CD4-positive, alpha-beta memory T cell (primary cell): ENCODE measurements at regions not wholly inside any gene's neighbourhood (a gene's known extent, or its start where the extent isn't known, plus 50 kb on each side); places are given as distances from the start of the nearest gene placed in this dataset.
"Not testable (repeated sequence)": the region's sequence is repeated elsewhere in the genome, so short reads cannot be mapped to it uniquely, and the experiment has no call there.

Source experiments
- CTCF ChIA-PET: fragments of 350-600 bp; sonication (Branson Sonifier 250); formaldehyde crosslinking; loops from one replicate; lab custom pipeline; 2021; ENCODE audit warnings: inconsistent platforms; ENCODE audit not compliant: partially characterized antibody; lab: Charles Lee
- POLR2A ChIA-PET: fragments of 350-600 bp; sonication (Branson Sonifier 250); formaldehyde crosslinking; loops from one replicate; lab custom pipeline; 2021; ENCODE audit not compliant: partially characterized antibody; lab: Charles Lee
- DNase-seq, 5 donors: peaks; one replicate each; pipeline versions ENCODE4 v3.0.0 to v3.0.0-alpha.2; 2020 to 2022; ENCODE audit warnings: mixed read lengths in 1 of 5
- H3K27ac ChIP-seq: one replicate; pipeline ENCODE4 v1.7.0; 2013; ENCODE audit warnings: low read depth, low read length
- H3K27me3 ChIP-seq: 2 replicates; pipeline ENCODE4 v1.7.0; 2013; ENCODE audit warnings: mild to moderate bottlenecking, low read length, moderate library complexity; ENCODE audit not compliant: insufficient read depth
- H3K36me3 ChIP-seq: 2 replicates; pipeline ENCODE4 v1.7.0; 2013; ENCODE audit warnings: mild to moderate bottlenecking, low read length, moderate library complexity; ENCODE audit not compliant: insufficient read depth
- H3K4me1 ChIP-seq: 2 replicates; pipeline ENCODE4 v1.7.0; 2013; ENCODE audit warnings: mild to moderate bottlenecking, low read length, moderate library complexity; ENCODE audit not compliant: insufficient read depth
- H3K4me3 ChIP-seq, 2 donors: one replicate each; pipeline ENCODE4 v1.7.0; 2013; ENCODE audit warnings: low read length in 2 of 2, mild to moderate bottlenecking in 1 of 2
- H3K9me3 ChIP-seq, 2 donors: one replicate each; pipeline ENCODE4 v1.7.0; 2013; ENCODE audit warnings: low read length in 2 of 2, control low read depth in 1 of 2; ENCODE audit not compliant: control insufficient read depth in 1 of 2
- H3K27ac Mint-ChIP-seq, 7 donors: one replicate each; pipeline ENCODE4 v1.8.0; 2020 to 2021; ENCODE audit warnings: mixed read lengths in 7 of 7, mild to moderate bottlenecking in 6 of 7, inconsistent platforms in 3 of 7, moderate library complexity in 3 of 7
- H3K27me3 Mint-ChIP-seq, 2 donors: one replicate each; pipeline ENCODE4 v1.8.0; 2020 to 2021; ENCODE audit warnings: mixed read lengths in 2 of 2
- H3K36me3 Mint-ChIP-seq, 2 donors: one replicate each; pipeline ENCODE4 v1.8.0; 2020 to 2021; ENCODE audit warnings: mixed read lengths in 2 of 2, inconsistent platforms in 1 of 2, mild to moderate bottlenecking in 1 of 2
- H3K4me1 Mint-ChIP-seq, 4 donors: one replicate each; pipeline ENCODE4 v1.8.0; 2020 to 2021; ENCODE audit warnings: mixed read lengths in 4 of 4, mild to moderate bottlenecking in 1 of 4
- H3K4me3 Mint-ChIP-seq, 8 donors: one replicate each; pipeline ENCODE4 v1.8.0; 2020 to 2021; ENCODE audit warnings: mixed read lengths in 8 of 8, mild to moderate bottlenecking in 7 of 8, moderate library complexity in 6 of 8, inconsistent platforms in 3 of 8
- H3K9me3 Mint-ChIP-seq, 8 donors: one replicate each; pipeline ENCODE4 v1.8.0; 2020 to 2021; ENCODE audit warnings: mixed read lengths in 8 of 8, mild to moderate bottlenecking in 5 of 8, inconsistent platforms in 3 of 8, moderate library complexity in 1 of 8
- intact Hi-C: fragments of 100-400 bp; cut with micrococcal nuclease; formaldehyde crosslinking; loops from one replicate; pipeline ENCODE4 v1.15.1; 2023

- peaks cover 6 to 13% (median 9%) of the 10 kb centered on the region in 4 donors for H3K4me1 Mint-ChIP-seq
- DNase-seq, H3K9me3 Mint-ChIP-seq, H3K4me3 Mint-ChIP-seq, H3K4me3 ChIP-seq, H3K36me3 ChIP-seq, H3K4me1 ChIP-seq, H3K27ac Mint-ChIP-seq, CTCF ChIA-PET, H3K27me3 Mint-ChIP-seq, intact Hi-C loops, H3K36me3 Mint-ChIP-seq, H3K27ac ChIP-seq, H3K9me3 ChIP-seq, POLR2A ChIA-PET, H3K27me3 ChIP-seq: not testable (repeated sequence)
These were observed 160.4 kb upstream of the NOTCH2NLA start for GRCh38 chr1:146389178-146389577.

DNA sequence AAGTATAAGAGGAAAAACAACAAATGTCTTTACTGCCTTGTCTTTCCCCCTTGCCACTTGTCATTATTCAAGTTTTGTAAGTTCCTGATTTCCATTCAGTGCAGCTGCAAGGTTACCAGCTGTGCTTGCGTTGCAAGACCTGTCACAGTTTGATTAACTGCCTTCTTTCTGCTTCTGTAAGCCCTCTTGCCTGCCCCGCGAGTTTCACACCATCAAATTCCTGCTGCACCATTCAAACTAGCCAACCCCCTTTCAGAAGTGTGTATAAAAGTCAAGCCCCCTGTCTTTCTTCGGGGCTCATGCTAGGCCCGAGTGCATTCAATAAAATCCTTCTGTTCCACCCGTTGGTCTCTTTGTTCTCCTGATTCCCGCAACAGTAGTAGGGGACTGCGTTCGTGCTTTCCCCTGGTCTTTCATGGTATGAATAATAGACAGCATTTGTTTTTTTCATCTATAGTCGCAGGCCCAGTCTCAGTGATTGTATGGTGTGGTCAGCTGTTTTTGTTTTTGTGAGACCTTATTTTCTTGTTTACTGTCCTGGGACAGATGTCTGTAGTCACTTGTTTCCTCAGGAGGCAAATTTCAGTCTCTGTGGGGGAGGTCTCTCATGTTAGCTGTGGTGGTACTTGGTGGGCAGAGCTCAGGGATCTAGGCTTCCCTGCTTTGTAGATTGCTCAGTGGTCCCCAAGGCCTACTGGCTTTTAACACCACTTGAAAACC lies 159.1 kb upstream of the NOTCH2NLA start:
- Mint-ChIP-seq H3K27ac (peak overlapping the region; percentile 97 to 100 (median 100)), H3K4me3 (peak overlapping the region; percentile 95 to 99 (median 97)), H3K4me1 (peaks cover 6 to 13% (median 9%) of the 10 kb centered on the region in 4 donors)
- H3K9me3 ChIP-seq, H3K27me3 Mint-ChIP-seq, H3K27me3 ChIP-seq, H3K4me1 ChIP-seq, H3K36me3 ChIP-seq, CTCF ChIA-PET, intact Hi-C loops, H3K36me3 Mint-ChIP-seq, H3K9me3 Mint-ChIP-seq: not testable (repeated sequence)
- Histone ChIP-seq H3K27ac (peak overlapping the region; percentile 74), H3K4me3 (peak overlapping the region in 1 of 2 donors; percentile 50)
- POLR2A ChIA-PET, result interaction anchor here (1.2 kb wide), 1 partner anchor 11 kb away, joined by 19 read pairs; no protein-coding TSS in a partner anchor
- DNase-seq, result peak in 1 of 5 donors; percentile 22

DNA sequence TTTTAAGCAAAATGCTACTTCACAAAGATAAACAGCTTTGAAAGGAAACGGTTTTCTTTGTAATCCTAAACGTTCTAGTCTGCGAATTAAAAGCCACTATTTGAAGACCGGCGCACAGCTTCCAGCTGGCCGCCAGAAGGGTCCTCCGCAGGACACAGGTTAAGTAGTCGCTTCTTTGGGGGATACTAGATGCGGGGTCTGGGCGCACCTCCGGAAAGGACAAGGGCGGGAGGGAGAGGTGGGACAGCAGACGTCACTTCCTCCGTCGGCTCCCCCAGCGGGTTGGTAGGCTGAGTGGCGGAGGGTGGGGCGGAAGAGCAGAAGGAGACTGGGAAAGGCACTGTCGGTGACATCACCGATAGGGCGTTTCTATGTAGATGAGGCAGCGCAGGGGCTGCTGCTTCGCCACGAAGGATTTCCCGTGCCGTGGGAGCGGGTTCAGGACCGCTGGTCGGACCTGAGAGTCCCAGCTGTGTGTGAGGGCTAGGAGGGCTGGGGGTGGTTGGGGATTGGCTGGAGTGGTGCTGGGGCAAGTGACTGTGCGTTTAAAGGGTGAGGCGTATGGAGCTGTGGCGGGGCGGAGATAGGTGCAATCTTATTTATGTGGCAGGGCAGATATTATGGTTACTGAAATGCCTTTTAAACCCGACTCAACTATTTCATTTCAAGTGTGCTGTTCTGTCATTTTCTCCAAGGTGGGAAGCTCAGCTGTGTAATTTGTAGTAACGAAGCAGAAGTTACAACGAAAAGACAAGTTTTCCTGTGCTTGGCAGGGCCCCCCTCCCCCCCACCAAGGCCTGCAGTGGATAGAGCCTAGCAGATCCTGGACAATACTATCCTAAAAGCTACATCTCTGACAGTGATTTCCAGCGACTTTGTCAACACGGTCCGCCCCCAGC lies 158.3 kb upstream of the NOTCH2NLA start:
- peak; percentile 73 to 83 (median 81) for DNase-seq
- CTCF ChIA-PET, H3K36me3 ChIP-seq, H3K27me3 Mint-ChIP-seq, H3K27me3 ChIP-seq, H3K9me3 ChIP-seq, H3K4me1 ChIP-seq, intact Hi-C loops, H3K36me3 Mint-ChIP-seq, H3K9me3 Mint-ChIP-seq: not testable (repeated sequence)
- POLR2A ChIA-PET, result interaction anchor here (0.7 to 1.2 kb wide), 2 partner anchors 10 to 1841 kb away, joined by 4 to 19 read pairs; no protein-coding TSS in a partner anchor
- peak overlapping the region; percentile 97 to 100 (median 100) for H3K27ac Mint-ChIP-seq
- H3K4me3 ChIP-seq, result peak overlapping the region in 1 of 2 donors; percentile 50
- H3K27ac ChIP-seq, result peak overlapping the region; percentile 74
- peaks cover 6 to 13% (median 9%) of the 10 kb centered on the region in 4 donors for H3K4me1 Mint-ChIP-seq
- peak overlapping the region; percentile 95 to 99 (median 97) for H3K4me3 Mint-ChIP-seq

DNA sequence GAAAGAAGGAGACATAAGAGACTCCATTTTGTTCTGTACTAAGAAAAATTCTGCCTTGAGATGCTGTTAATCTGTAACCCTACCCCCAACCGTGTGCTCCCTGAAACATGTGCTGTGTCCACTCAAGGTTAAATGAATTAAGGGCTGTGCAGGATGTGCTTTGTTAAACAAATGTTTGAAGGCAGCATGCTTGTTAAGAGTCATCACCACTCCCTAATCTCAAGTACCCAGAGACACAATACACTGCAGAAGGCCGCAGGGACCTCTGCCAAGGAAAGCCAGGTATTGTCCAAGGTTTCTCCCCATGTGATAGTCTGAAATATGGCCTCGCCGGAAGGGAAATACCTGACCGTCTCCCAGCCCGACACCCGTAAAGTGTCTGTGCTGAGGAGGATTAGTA lies 152.4 kb upstream of the NOTCH2NLA start:
- H3K36me3 Mint-ChIP-seq, H3K9me3 ChIP-seq, H3K4me3 Mint-ChIP-seq, H3K27ac ChIP-seq, H3K36me3 ChIP-seq, intact Hi-C loops, H3K9me3 Mint-ChIP-seq, CTCF ChIA-PET, H3K4me3 ChIP-seq, H3K27ac Mint-ChIP-seq, DNase-seq, H3K4me1 ChIP-seq, H3K27me3 ChIP-seq, H3K27me3 Mint-ChIP-seq, POLR2A ChIA-PET: not testable (repeated sequence)
- peaks cover 3 to 16% (median 6%) of the 10 kb centered on the region in 4 donors for H3K4me1 Mint-ChIP-seq

GRCh38 chr1:146376708-146377496 lies 148.1 kb upstream of the NOTCH2NLA start:
- Mint-ChIP-seq H3K27ac (peak overlapping the region; percentile 95 to 99 (median 99)), H3K4me1 (peaks cover 5 to 17% (median 9%) of the 10 kb centered on the region in 4 donors), H3K4me3 (peak overlapping the region; percentile 80 to 98 (median 90))
- H3K36me3 ChIP-seq, H3K36me3 Mint-ChIP-seq, H3K9me3 Mint-ChIP-seq, intact Hi-C loops, H3K27me3 ChIP-seq, H3K9me3 ChIP-seq, H3K27me3 Mint-ChIP-seq, CTCF ChIA-PET, H3K4me1 ChIP-seq: not testable (repeated sequence)
- Histone ChIP-seq H3K4me3 (peak overlapping the region; percentile 57 to 64), H3K27ac (peak overlapping the region; percentile 80)
- peak; percentile 78 to 92 (median 83) for DNase-seq
- POLR2A ChIA-PET, result interaction anchor here (1.0 to 2.2 kb wide), 4 partner anchors 9 to 24 kb away, joined by 3 to 19 read pairs (median 7); no protein-coding TSS in a partner anchor

DNA sequence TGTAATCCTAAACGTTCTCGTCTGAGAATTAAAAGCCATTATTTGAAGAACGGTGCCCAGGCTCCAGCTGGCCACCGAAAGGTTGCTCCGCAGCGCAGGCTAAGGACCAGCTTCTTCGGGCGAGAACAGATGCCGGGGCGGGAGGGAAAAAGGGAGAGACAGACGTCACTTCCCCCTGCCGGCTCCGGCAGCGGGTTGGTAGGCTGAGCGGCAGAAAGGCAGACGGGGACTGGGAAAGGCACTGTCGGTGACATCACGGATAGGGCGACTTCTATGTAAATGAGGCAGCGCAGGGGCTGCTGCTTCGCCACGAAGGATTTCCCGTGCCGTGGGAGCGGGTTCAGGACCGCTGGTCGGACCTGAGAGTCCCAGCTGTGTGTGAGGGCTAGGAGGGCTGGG lies 147.5 kb upstream of the NOTCH2NLA start:
- peaks cover 5 to 17% (median 9%) of the 10 kb centered on the region in 4 donors for H3K4me1 Mint-ChIP-seq
- H3K9me3 ChIP-seq, H3K27me3 ChIP-seq, H3K9me3 Mint-ChIP-seq, H3K36me3 ChIP-seq, intact Hi-C loops, H3K4me3 ChIP-seq, H3K36me3 Mint-ChIP-seq, CTCF ChIA-PET, H3K27me3 Mint-ChIP-seq, H3K4me1 ChIP-seq: not testable (repeated sequence)
- H3K27ac ChIP-seq, result peak overlapping the region; percentile 80
- peak overlapping the region; percentile 80 to 98 (median 90) for H3K4me3 Mint-ChIP-seq
- peak; percentile 84 to 93 (median 89) for DNase-seq
- peak overlapping the region; percentile 95 to 99 (median 99) for H3K27ac Mint-ChIP-seq
- POLR2A ChIA-PET, result interaction anchor here (1.0 to 2.2 kb wide), 4 partner anchors 9 to 25 kb away, joined by 3 to 19 read pairs (median 7); no protein-coding TSS in a partner anchor
